Heart right ventricle (tissue), 16 donors: ENCODE measurements at regions not wholly inside any gene's neighbourhood (a gene's known extent, or its start where the extent isn't known, plus 50 kb on each side); places are given as distances from the start of the nearest gene placed in this dataset.

Experiments used
- ATAC-seq, 8 donors: fragments of 200-7000 bp; cut with Tn5 transposase; one replicate each; pipeline ENCODE4 v1.9.1; 2020; ENCODE audit warnings: mild to moderate bottlenecking in 8 of 8, moderate library complexity in 8 of 8, moderate number of reproducible peaks in 1 of 8
- DNase-seq, 2 donors: peaks; one replicate each; pipeline ENCODE4 v3.0.0-alpha.2; 2020
- H3K27ac ChIP-seq, 10 donors: fragments of 200-600 bp; sonication (generic) in 2 of 10; one replicate each; pipeline versions ENCODE4 v1.5.0 to v1.8.0; 2020 to 2022; ENCODE audit warnings: mild to moderate bottlenecking in 3 of 10
- H3K27me3 ChIP-seq, 7 donors: fragments of 200-600 bp; one replicate each; pipeline ENCODE4 v1.8.0; 2021 to 2022; ENCODE audit warnings: mild to moderate bottlenecking in 2 of 7
- H3K36me3 ChIP-seq, 9 donors: fragments of 200-600 bp; sonication (generic) in 1 of 9; one replicate each; pipeline versions ENCODE4 v1.5.0 to v1.8.0; 2020 to 2022; ENCODE audit warnings: mild to moderate bottlenecking in 2 of 9
- H3K4me1 ChIP-seq, 9 donors: fragments of 200-600 bp; sonication (generic) in 1 of 9; one replicate each; pipeline versions ENCODE4 v1.5.0 to v1.8.0; 2020 to 2022; ENCODE audit warnings: mild to moderate bottlenecking in 4 of 9
- H3K4me3 ChIP-seq, 10 donors: fragments of 200-600 bp; sonication (generic) in 2 of 10; one replicate each; pipeline versions ENCODE4 v1.5.0 to v1.8.0; 2020 to 2022; ENCODE audit warnings: mild to moderate bottlenecking in 7 of 10, moderate library complexity in 2 of 10
- H3K9me3 ChIP-seq, 11 donors: fragments of 200-600 bp in 10 of 11; sonication (generic) in 2 of 11; one replicate each; pipeline versions ENCODE4 v1.5.0 to v1.8.0; 2013 to 2022; ENCODE audit warnings: mild to moderate bottlenecking in 2 of 11, control low read depth in 1 of 11, moderate library complexity in 1 of 11
- CTCF ChIP-seq, 9 donors: fragments of 200-600 bp; sonication (generic) in 2 of 9; IDR thresholded peaks; one replicate each; pipeline versions ENCODE4 v1.5.0 to v1.8.0; 2021 to 2022; ENCODE audit warnings: antibody characterized with exemption in 9 of 9, mild to moderate bottlenecking in 5 of 9, moderate library complexity in 1 of 9
- WGBS, 2 donors: extraction: QIAGEN DNeasy Blood & Tissue Kit; methylation state at CpG; one replicate each; pipeline ENCODE4 v1.1.7; 2013; ENCODE audit warnings: inconsistent platforms in 1 of 2; 5-methylcytosine and 5-hydroxymethylcytosine counted together
- intact Hi-C, 10 donors: fragments of 100-400 bp; cut with DNase I; formaldehyde crosslinking; loops; one replicate each; pipeline versions ENCODE4 v1.11.1 to v1.14.2; 2022
- donor health status: Arrhythmogenic right ventricular cardiomyopathy.
- donor health status: ischemic (EF 13 %, LVEDD 7.1; RV severe dilation, severe dysfunction).
- donor health status: healthy with polysubstance abuse.
- donor health status: DM: no; HTN: yes; CAD: no.
- donor health status: DM: no; HTN: no; CAD: no.
- donor health status: ischemic (EF 25% LVEDD 6.9; RV normal size, moderate dysfunction).
- donor health status: ischemic (EF 25% LVEDD 5.7; RV mildly dilated, moderate dysfunction).
- donor health status: healthy.
- donor health status: DM: yes; HTN: yes; CAD: no.
- donor health status: Ischemic cardiomyopathy.
- donor health status: ischemic (EF 35%, LVEDD 5.7; RV mildly dilated, moderate dysfunction).
- donor health status: nonischemic (EF 11% LVEDD 7.7; RV severe dilation, severe dysfunction).
- donor health status: DM: yes; HTN: yes; CAD: no.
- donor health status: PGD.
- donor health status: ischemic (EF 29% LVEDD 5.4; RV normal size, mild dysfunction).
- donor health status: nonischemic (EF 23%, LVEDD 6.1; RV moderate dilation, normal function).

- ATAC-seq, result no peak
- Histone ChIP-seq H3K27ac (no peak overlapping the region), H3K4me1 (no peaks in the 10 kb centered on the region), H3K4me3 (no peak overlapping the region), H3K27me3 (no peaks in the 10 kb centered on the region), H3K9me3 (no peaks in the 10 kb centered on the region), H3K36me3 (no peaks in the 10 kb centered on the region)
- DNase-seq, result no peak
- WGBS, 2 donors, result 68 to 76% methylated on average over 2 of the region's 2 CpGs
- no peak for TF ChIP-seq CTCF (IDR thresholded peaks at IDR 0.05)
- intact Hi-C loops, result no loop called here
Observed at GRCh38 chr12:41778934-41779333, 365.7 kb downstream of the GXYLT1 start.

GRCh38 chr12:41777064-41777790, 367.4 kb downstream of the GXYLT1 start:
- WGBS, 2 donors, result 82 to 85% methylated on average over 9 of the region's 9 CpGs
- intact Hi-C loops, result no loop called here
- H3K4me3 ChIP-seq, result no peak overlapping the region

GRCh38 chr12:41772478-41772877, 372.2 kb downstream of the GXYLT1 start:
- 87 to 95% methylated on average over 4 of the region's 4 CpGs for WGBS, 2 donors
- H3K4me1 ChIP-seq, result no peaks in the 10 kb centered on the region
- ATAC-seq (no peak), DNase-seq (no peak)
- H3K9me3 ChIP-seq, result no peaks in the 10 kb centered on the region
- no peaks in the 10 kb centered on the region for H3K27me3 ChIP-seq
- no peak overlapping the region for H3K27ac ChIP-seq
- no peak overlapping the region for H3K4me3 ChIP-seq
- intact Hi-C loops, result no loop called here
- TF ChIP-seq CTCF (IDR thresholded peaks at IDR 0.05), result no peak
- H3K36me3 ChIP-seq, result no peaks in the 10 kb centered on the region

More at GRCh38 chr12:41777064-41777790, 367.4 kb downstream of the GXYLT1 start:
- TF ChIP-seq CTCF (IDR thresholded peaks at IDR 0.05), result no peak
- no peaks in the 10 kb centered on the region for H3K9me3 ChIP-seq
- no peak for DNase-seq
- no peaks in the 10 kb centered on the region for H3K27me3 ChIP-seq
- H3K27ac ChIP-seq, result no peak overlapping the region
- H3K4me1 ChIP-seq, result no peaks in the 10 kb centered on the region
- H3K36me3 ChIP-seq, result no peaks in the 10 kb centered on the region
- ATAC-seq, result no peak

- 54 to 75% methylated on average over 1 of the region's 1 CpG for WGBS, 2 donors
- no peak for ATAC-seq
- no peak for DNase-seq
- Histone ChIP-seq H3K36me3 (no peaks in the 10 kb centered on the region), H3K4me1 (no peaks in the 10 kb centered on the region), H3K4me3 (no peak overlapping the region), H3K9me3 (no peaks in the 10 kb centered on the region), H3K27me3 (no peaks in the 10 kb centered on the region), H3K27ac (no peak overlapping the region)
- intact Hi-C loops, result no loop called here
- TF ChIP-seq CTCF (IDR thresholded peaks at IDR 0.05), result no peak
Observed at GRCh38 chr12:41769810-41770209, 374.9 kb downstream of the GXYLT1 start.
